GM19395 (cell line): ENCODE measurements at regions not wholly inside any gene's neighbourhood (a gene's known extent, or its start where the extent isn't known, plus 50 kb on each side); places are given as distances from the start of the nearest gene placed in this dataset.

ENCODE experiments used
- ATAC-seq: cut with Tn5 transposase; IDR thresholded peaks from one replicate; pipeline ENCODE4 v1.9.1; 2021; ENCODE audit warnings: mild to moderate bottlenecking, moderate library complexity; ENCODE audit not compliant: unreplicated experiment

DNA sequence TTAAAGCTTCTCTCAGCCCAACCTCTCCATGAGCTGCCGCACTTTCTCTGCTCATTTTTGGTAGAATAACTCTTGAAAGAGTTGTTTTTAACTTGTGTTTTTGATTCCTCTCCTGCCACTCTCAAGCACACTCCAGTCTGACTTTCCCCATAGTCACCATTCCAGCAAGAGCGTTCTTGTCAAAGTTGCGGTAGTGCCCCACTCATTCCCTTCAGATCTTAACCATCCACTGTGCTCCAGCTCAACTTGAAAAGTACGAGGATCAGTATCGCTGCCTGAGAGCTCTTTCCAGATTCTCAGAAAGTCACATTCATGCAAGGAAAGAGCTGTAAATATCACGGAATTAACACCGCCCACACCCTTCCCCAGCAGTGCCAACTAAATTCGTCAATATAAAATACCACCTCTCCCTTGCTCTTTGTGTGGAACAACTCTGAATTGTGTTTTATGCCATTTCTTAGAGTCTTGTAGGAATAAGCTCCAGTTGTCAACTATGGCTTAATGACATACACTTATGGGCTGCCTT lies 59.7 kb upstream of the IL15 start:
- no peak for ATAC-seq

- no peak for ATAC-seq
Observed at GRCh38 chr4:141578451-141578850, 57.9 kb upstream of the IL15 start.

DNA sequence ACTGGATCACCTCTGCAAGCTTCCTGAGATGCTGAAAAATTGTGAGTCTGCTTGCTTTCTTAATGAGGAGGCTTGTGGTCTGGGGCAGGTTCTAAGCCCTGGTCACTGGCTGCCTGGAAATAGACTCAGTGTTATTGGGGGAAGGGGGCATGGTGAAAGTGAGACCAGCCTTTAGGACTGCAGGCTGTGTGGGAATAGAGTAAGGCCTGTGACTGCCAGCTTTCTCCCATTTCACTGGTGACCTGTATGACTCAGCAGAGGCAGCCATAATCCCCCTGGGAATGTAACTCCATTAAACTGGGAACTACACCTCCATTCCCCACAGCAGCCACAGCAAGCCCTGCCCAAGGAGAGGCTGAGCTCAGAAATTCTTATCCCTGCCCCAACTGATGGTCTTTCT lies 55.9 kb upstream of the IL15 start:
- ATAC-seq = no peak
